ENCODE measurements at regions not wholly inside any gene's neighbourhood (a gene's known extent, or its start where the extent isn't known, plus 50 kb on each side); places are given as distances from the start of the nearest gene placed in this dataset.
"Not testable (repeated sequence)": the region's sequence is repeated elsewhere in the genome, so short reads cannot be mapped to it uniquely, and the experiment has no call there.

DNA sequence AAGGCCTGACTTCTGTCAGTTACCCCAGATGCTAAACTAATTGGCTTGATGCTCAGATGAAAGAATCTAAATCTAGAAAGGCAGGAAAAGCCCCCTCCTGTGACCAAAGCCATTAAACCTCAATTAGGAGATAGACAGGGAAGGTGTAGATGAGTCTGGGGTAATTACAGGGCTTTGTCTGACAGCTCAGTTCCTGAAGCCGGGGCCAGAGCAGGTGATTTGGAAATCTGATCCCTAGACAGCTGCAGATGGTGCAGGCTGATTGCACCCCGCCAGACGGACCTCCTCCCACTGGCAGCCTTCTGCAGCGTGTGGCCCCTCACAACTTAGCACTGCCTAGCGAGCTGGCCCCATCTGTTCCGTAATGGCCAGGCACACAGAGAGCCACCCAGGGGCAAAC is 395.1 kb downstream of the HLX start:
- no peak for DNase-seq
- TF ChIP-seq, protein P1, sequence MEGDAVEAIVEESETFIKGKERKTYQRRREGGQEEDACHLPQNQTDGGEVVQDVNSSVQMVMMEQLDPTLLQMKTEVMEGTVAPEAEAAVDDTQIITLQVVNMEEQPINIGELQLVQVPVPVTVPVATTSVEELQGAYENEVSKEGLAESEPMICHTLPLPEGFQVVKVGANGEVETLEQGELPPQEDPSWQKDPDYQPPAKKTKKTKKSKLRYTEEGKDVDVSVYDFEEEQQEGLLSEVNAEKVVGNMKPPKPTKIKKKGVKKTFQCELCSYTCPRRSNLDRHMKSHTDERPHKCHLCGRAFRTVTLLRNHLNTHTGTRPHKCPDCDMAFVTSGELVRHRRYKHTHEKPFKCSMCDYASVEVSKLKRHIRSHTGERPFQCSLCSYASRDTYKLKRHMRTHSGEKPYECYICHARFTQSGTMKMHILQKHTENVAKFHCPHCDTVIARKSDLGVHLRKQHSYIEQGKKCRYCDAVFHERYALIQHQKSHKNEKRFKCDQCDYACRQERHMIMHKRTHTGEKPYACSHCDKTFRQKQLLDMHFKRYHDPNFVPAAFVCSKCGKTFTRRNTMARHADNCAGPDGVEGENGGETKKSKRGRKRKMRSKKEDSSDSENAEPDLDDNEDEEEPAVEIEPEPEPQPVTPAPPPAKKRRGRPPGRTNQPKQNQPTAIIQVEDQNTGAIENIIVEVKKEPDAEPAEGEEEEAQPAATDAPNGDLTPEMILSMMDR (IDR thresholded peaks at IDR 0.05): no peak

DNA sequence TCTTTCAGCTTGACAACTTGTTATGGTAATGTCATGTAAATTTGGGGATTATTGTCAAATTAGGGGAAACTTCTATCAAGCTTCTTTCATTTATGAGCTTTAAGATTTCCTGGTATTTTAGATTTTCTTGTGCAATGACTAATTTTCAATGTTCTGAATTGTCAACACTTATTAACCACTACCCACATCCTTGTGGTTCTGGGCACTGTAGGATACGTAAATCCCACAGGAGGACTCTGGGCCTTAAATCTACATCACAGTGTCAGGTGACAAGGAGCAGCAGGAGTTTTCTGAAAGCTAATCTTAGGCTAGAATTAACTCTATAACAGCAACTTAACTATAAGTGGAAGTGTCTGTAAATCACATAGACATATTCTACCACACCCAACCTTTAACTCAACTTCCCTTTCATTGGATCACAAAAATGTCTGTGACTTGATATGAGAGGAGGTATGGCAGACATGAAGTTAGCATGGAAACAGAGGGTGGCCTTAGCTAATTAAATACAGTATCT is 397.7 kb downstream of the HLX start:
- Histone ChIP-seq H3K27me3 (ENCODE audit: low read depth) (no peaks in the 10 kb centered on the region), H3K27ac (no peak overlapping the region), H3K4me1 (no peaks in the 10 kb centered on the region), H3K4me3 (no peak overlapping the region), H3K36me3 (no peaks in the 10 kb centered on the region), H3K9me3 (no peaks in the 10 kb centered on the region)
- ATAC-seq (no peak), DNase-seq (no peak)
- TF ChIP-seq, protein P1 (IDR thresholded peaks at IDR 0.05): no peak
- intact Hi-C loops (cut with DNase I): no loop called here

More for the DNA sequence above, 395.1 kb downstream of the HLX start:
- Histone ChIP-seq H3K27ac (no peak overlapping the region), H3K36me3 (no peaks in the 10 kb centered on the region), H3K4me1 (no peaks in the 10 kb centered on the region), H3K27me3 (ENCODE audit: low read depth) (no peaks in the 10 kb centered on the region), H3K4me3 (no peak overlapping the region), H3K9me3 (no peaks in the 10 kb centered on the region)
- ATAC-seq: no peak
- intact Hi-C loops (cut with DNase I): no loop called here

DNA sequence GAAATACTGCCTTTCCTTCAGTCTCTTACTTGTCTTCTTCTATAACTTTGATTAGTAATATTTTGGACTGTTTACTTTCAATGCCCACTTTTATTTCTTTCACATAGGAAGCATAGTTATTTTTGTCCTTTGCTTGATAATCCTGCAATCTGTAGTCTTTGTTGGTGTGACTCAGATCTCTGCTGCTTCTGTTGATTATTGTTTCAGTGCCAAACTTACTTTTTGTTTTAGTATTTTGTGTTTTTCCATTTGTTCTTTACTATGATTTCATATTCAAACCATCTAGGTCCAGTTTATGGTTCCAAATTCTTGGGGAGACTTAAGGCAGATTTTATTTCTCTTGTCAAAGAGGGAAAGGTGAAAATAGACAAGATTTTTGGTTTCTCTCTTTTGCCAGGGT is 399.9 kb downstream of the HLX start:
- H3K4me3 ChIP-seq: no peak overlapping the region
- ATAC-seq (no peak), DNase-seq (no peak)
- H3K4me1 ChIP-seq: peaks cover 4% of the 10 kb centered on the region
- no peak overlapping the region for H3K27ac ChIP-seq
- no peaks in the 10 kb centered on the region for H3K36me3 ChIP-seq
- no peaks in the 10 kb centered on the region for H3K27me3 ChIP-seq (ENCODE audit: low read depth)
- intact Hi-C loops (cut with DNase I): no loop called here
- TF ChIP-seq, protein P1 (IDR thresholded peaks at IDR 0.05): no peak
- no peaks in the 10 kb centered on the region for H3K9me3 ChIP-seq

DNA sequence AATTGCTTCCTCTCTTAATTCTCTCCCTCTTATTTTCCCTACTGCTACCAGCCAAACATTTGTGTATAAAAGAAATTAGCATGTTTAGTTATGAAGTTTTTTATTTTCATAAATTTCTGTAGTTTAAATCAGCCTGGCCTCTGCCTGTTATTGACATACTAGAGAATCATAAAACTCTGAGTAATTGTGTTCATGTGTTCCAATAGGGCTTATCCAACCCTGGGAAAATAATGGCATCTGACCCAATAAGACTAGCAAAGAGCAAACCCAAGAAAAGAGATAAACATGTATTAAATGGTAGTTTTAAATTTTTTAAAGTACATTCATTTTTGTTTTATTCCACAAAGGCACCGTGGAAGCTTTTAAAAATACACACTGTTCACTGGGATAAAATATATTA is 404.3 kb downstream of the HLX start:
- intact Hi-C loops (cut with DNase I): no loop called here
- ATAC-seq (no peak), DNase-seq (no peak)
- peaks cover 4% of the 10 kb centered on the region for H3K4me1 ChIP-seq
- H3K4me3 ChIP-seq: no peak overlapping the region
- H3K27me3 ChIP-seq (ENCODE audit: low read depth): no peaks in the 10 kb centered on the region
- H3K9me3 ChIP-seq: no peaks in the 10 kb centered on the region
- H3K27ac ChIP-seq: no peak overlapping the region
- no peaks in the 10 kb centered on the region for H3K36me3 ChIP-seq
- TF ChIP-seq, protein P1 (IDR thresholded peaks at IDR 0.05): no peak

DNA sequence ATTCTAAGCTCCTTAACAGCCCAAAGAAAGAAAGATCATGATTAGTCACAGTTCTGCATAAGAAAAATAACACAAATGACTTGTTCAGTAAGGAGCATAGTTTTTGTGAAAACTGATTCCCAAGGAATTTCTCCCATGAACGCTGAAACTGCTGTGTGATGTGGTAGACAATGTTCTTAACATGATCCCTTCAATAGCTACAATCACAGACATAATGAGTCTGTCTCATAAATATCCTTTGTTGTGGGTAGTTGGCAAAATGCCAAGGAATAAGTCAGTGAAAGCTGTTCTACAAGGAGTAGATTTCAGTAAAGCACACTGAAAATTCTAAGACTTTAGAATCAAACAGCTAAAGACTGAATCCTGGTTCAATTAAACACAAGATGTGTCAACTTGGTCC is 404.8 kb downstream of the HLX start:
- H3K9me3 ChIP-seq: no peaks in the 10 kb centered on the region
- H3K4me3 ChIP-seq: no peak overlapping the region
- intact Hi-C loops (cut with DNase I): no loop called here
- no peaks in the 10 kb centered on the region for H3K36me3 ChIP-seq
- peaks cover 4% of the 10 kb centered on the region for H3K4me1 ChIP-seq
- no peaks in the 10 kb centered on the region for H3K27me3 ChIP-seq (ENCODE audit: low read depth)
- DNase-seq (no peak), ATAC-seq (no peak)
- TF ChIP-seq, protein P1 (IDR thresholded peaks at IDR 0.05): no peak
- no peak overlapping the region for H3K27ac ChIP-seq

DNA sequence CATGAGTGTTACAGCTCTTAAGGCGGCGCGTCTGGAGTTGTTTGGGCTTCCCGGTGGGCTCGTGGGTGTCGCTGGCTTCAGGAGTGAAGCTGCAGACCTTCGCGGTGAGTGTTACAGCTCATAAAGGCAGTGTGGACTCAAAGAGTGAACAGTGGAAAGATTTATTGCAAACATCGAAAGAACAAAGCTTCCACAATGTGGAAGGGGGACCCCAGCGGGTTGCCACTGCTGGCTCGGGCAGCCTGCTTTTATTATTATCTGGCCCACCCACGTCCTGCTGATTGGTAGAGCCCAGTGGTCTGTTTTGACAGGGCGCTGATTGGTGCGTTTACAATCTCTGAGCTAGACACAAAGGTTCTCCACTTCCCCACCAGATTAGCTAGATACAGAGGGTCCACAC is 405.7 kb downstream of the HLX start:
- H3K36me3 ChIP-seq; DNase-seq; H3K4me1 ChIP-seq; H3K27me3 ChIP-seq (ENCODE audit: low read depth); H3K9me3 ChIP-seq; ATAC-seq; intact Hi-C loops (cut with DNase I); H3K27ac ChIP-seq; H3K4me3 ChIP-seq: not testable (repeated sequence)

DNA sequence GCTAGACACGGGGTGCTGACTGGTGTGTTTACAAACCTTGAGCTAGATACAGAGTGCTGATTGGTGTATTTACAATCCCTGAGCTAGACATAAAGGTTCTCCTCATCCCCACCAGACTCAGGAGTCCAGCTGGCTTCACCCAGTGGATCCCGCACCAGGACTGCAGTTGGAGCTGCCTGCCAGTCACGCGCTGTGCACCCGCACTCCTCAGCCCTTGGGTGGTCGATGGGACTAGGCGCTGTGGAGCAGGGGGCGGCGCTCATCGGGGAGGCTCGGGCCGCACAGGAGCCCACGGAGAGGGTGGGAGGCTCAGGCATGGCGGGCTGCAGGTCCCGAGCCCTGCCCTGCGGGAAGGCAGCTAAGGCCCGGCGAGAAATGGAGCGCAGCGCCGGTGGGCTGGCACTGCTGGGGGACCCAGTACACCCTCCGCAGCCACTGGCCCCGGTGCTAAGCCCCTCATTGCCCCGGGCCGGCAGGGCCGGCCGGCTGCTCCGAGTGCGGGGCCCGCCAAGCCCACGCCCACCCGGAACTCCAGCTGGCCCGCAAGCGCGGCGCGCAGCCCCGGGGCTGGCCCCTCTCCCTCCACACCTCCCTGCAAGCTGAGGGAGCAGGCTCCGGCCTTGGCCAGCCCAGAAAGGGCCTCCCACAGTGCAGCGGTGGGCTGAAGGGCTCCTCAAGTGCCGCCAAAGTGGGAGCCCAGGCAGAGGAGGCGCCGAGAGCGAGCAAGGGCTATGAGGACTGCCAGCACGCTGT is 406.4 kb downstream of the HLX start:
- H3K36me3 ChIP-seq; H3K27me3 ChIP-seq (ENCODE audit: low read depth); H3K9me3 ChIP-seq; intact Hi-C loops (cut with DNase I); DNase-seq; H3K4me3 ChIP-seq; H3K27ac ChIP-seq; H3K4me1 ChIP-seq; ATAC-seq: not testable (repeated sequence)
